CD14-positive monocyte (primary cell): ENCODE measurements at regions not wholly inside any gene's neighbourhood (a gene's known extent, or its start where the extent isn't known, plus 50 kb on each side); places are given as distances from the start of the nearest gene placed in this dataset.

Source experiments
- DNase-seq, 3 donors: peaks; one replicate each; pipeline ENCODE4 v3.0.0-alpha.2; 2011 to 2022
- H2AFZ ChIP-seq: 2 replicates; pipeline ENCODE4 v1.6.0; 2012; ENCODE audit warnings: mild to moderate bottlenecking, low read depth, low read length, inconsistent platforms; ENCODE audit not compliant: insufficient read depth, poor library complexity, severe bottlenecking
- H3K27ac ChIP-seq, 2 donors: 1 replicate in 1 of 2; 2 replicates in 1 of 2; pipeline ENCODE4 v1.5.1; 2012 to 2013; ENCODE audit warnings: low read length in 2 of 2, control low read depth in 1 of 2, inconsistent platforms in 1 of 2, low read depth in 1 of 2, mild to moderate bottlenecking in 1 of 2
- H3K27me3 ChIP-seq, 2 donors: one replicate each; pipeline versions ENCODE4 v1.6.0 to v1.6.1; 2011 to 2013; ENCODE audit warnings: low read length in 2 of 2; ENCODE audit not compliant: control insufficient read depth in 2 of 2, insufficient read depth in 2 of 2
- H3K36me3 ChIP-seq, 2 donors: replicated peaks in 1 of 2; 1 replicate in 1 of 2; 2 replicates in 1 of 2; pipeline versions ENCODE4 v1.5.1 to v1.6.1; 2012 to 2013; ENCODE audit warnings: low read length in 2 of 2, control low read depth in 1 of 2, inconsistent platforms in 1 of 2, mild to moderate bottlenecking in 1 of 2; ENCODE audit not compliant: insufficient read depth in 2 of 2, control insufficient read depth in 1 of 2
- H3K4me1 ChIP-seq, 2 donors: 1 replicate in 1 of 2; 2 replicates in 1 of 2; pipeline versions ENCODE4 v1.5.1 to v1.6.1; 2012 to 2013; ENCODE audit warnings: low read length in 2 of 2, control low read depth in 1 of 2, inconsistent platforms in 1 of 2, mild to moderate bottlenecking in 1 of 2, moderate library complexity in 1 of 2; ENCODE audit not compliant: insufficient read depth in 2 of 2, control insufficient read depth in 1 of 2
- H3K4me2 ChIP-seq: replicated peaks from 2 replicates; pipeline ENCODE3; 2012; ENCODE audit warnings: low read length, moderate library complexity, mild to moderate bottlenecking; ENCODE audit not compliant: poor library complexity, severe bottlenecking; ENCODE audit errors: extremely low read depth
- H3K4me3 ChIP-seq, 3 experiments: fragments of 200-600 bp in 1 of 3; sonication (generic) in 1 of 3; replicated peaks in 1 of 3; 1 replicate in 2 of 3; 2 replicates in 1 of 3; pipeline ENCODE4 v1.5.1; 2011 to 2013; ENCODE audit warnings: low read length in 3 of 3, mild to moderate bottlenecking in 3 of 3, control low read depth in 2 of 3, low read depth in 2 of 3, inconsistent platforms in 1 of 3, moderate library complexity in 1 of 3
- H3K79me2 ChIP-seq: 2 replicates; pipeline ENCODE4 v1.6.0; 2012; ENCODE audit warnings: mild to moderate bottlenecking, control low read depth, inconsistent platforms, low read length, moderate library complexity; ENCODE audit not compliant: insufficient read depth
- H3K9ac ChIP-seq: 2 replicates; pipeline ENCODE4 v1.6.0; 2017; ENCODE audit warnings: low read length, mild to moderate bottlenecking; ENCODE audit not compliant: insufficient read depth, poor library complexity, severe bottlenecking
- H3K9me3 ChIP-seq, 2 donors: replicated peaks in 1 of 2; 1 replicate in 1 of 2; 2 replicates in 1 of 2; pipeline versions ENCODE4 v1.5.1 to v1.6.1; 2012 to 2013; ENCODE audit warnings: low read length in 2 of 2, control low read depth in 1 of 2; ENCODE audit not compliant: control insufficient read depth in 1 of 2, insufficient read depth in 1 of 2
- H4K20me1 ChIP-seq: 2 replicates; pipeline ENCODE4 v1.6.0; 2012; ENCODE audit warnings: mild to moderate bottlenecking, low read length, control low read depth, moderate library complexity; ENCODE audit not compliant: insufficient read depth
- H3K27ac Mint-ChIP-seq, 7 donors: one replicate each; pipeline ENCODE4 v1.8.0; 2020; ENCODE audit warnings: mild to moderate bottlenecking in 7 of 7, mixed read lengths in 7 of 7, moderate library complexity in 6 of 7, inconsistent platforms in 2 of 7
- H3K27me3 Mint-ChIP-seq, 3 donors: one replicate each; pipeline ENCODE4 v1.8.0; 2021 to 2022; ENCODE audit warnings: low read depth in 3 of 3, mild to moderate bottlenecking in 3 of 3, mixed read lengths in 3 of 3, moderate library complexity in 3 of 3, inconsistent platforms in 1 of 3
- H3K36me3 Mint-ChIP-seq, 2 donors: one replicate each; pipeline ENCODE4 v1.8.0; 2020; ENCODE audit warnings: mixed read lengths in 2 of 2, inconsistent platforms in 1 of 2, mild to moderate bottlenecking in 1 of 2
- H3K4me1 Mint-ChIP-seq: one replicate; pipeline ENCODE4 v1.8.0; 2020; ENCODE audit warnings: mild to moderate bottlenecking, mixed read lengths
- H3K4me3 Mint-ChIP-seq, 2 donors: one replicate each; pipeline ENCODE4 v1.8.0; 2020; ENCODE audit warnings: mild to moderate bottlenecking in 2 of 2, mixed read lengths in 2 of 2, moderate library complexity in 1 of 2
- H3K9me3 Mint-ChIP-seq, 7 donors: one replicate each; pipeline ENCODE4 v1.8.0; 2020 to 2022; ENCODE audit warnings: mixed read lengths in 7 of 7, mild to moderate bottlenecking in 6 of 7, moderate library complexity in 6 of 7, inconsistent platforms in 2 of 7
- WGBS: methylation state at CpG from one replicate; pipeline ENCODE4 v1.1.5; 2013; ENCODE audit warnings: missing lambda C conversion rate; ENCODE audit not compliant: insufficient coverage; 5-methylcytosine and 5-hydroxymethylcytosine counted together
- intact Hi-C, 2 donors: fragments of 100-400 bp; cut with micrococcal nuclease; formaldehyde crosslinking; loops; one replicate each; pipeline versions ENCODE4 v1.15.0 to v1.15.1; 2023
- TF ChIP-seq, protein P1 (sequence below): fragments of 200-600 bp; IDR thresholded peaks from one replicate; pipeline ENCODE4 v1.8.0; 2022; ENCODE audit warnings: antibody characterized with exemption, mild to moderate bottlenecking

DNA sequence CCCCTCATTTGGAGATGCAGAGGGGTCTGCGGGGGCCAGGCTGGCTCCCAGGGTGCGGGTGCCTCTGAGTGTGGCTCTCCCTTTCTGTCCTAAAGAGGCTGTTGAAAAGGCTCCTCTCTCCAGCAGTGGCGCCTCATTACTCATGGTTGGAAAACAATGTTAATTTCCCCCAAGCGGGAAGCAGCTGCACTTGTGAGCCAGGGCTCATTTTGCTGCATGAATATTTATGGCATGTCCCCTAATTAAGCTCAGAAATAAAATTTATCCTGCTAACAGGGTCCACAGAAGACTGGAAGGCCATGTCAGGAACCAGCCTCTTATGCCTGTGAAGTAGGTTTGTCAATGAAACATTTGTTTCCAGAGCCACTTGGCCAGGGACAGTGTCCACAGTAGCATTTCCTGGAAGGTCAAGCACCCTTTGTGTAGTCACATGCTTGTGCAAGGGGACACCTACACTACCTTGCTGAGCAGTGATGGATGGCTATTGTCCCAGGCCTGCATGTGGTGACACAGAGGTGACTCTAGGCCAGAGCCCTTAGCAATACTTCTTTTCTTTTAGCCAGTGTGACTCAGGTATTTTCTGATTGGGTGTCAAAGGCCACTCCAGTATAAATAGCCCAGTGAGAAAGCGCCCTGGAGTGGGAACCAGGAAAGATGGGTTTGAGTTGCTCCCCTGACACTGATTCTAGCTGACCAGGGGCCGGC is 259.0 kb downstream of the FOXD2 start:
- Mint-ChIP-seq H3K27ac (no peak overlapping the region), H3K9me3 (no peaks in the 10 kb centered on the region), H3K27me3 (peaks cover under 1 to 4% (median 4%) of the 10 kb centered on the region in 3 donors), H3K36me3 (no peaks in the 10 kb centered on the region), H3K4me1 (peaks cover 3% of the 10 kb centered on the region), H3K4me3 (no peak overlapping the region)
- Histone ChIP-seq H3K9ac (no peak overlapping the region), H4K20me1 (no peaks in the 10 kb centered on the region), H3K79me2 (no peaks in the 10 kb centered on the region), H3K9me3 (no peaks in the 10 kb centered on the region), H3K36me3 (no peaks in the 10 kb centered on the region), H3K27me3 (no peaks in the 10 kb centered on the region), H3K4me2 (no peak overlapping the region), H3K4me3 (no peak overlapping the region), H3K4me1 (no peaks in the 10 kb centered on the region), H2AFZ (no peak overlapping the region), H3K27ac (no peak overlapping the region)
- intact Hi-C loops: no loop called here
- TF ChIP-seq, protein P1, sequence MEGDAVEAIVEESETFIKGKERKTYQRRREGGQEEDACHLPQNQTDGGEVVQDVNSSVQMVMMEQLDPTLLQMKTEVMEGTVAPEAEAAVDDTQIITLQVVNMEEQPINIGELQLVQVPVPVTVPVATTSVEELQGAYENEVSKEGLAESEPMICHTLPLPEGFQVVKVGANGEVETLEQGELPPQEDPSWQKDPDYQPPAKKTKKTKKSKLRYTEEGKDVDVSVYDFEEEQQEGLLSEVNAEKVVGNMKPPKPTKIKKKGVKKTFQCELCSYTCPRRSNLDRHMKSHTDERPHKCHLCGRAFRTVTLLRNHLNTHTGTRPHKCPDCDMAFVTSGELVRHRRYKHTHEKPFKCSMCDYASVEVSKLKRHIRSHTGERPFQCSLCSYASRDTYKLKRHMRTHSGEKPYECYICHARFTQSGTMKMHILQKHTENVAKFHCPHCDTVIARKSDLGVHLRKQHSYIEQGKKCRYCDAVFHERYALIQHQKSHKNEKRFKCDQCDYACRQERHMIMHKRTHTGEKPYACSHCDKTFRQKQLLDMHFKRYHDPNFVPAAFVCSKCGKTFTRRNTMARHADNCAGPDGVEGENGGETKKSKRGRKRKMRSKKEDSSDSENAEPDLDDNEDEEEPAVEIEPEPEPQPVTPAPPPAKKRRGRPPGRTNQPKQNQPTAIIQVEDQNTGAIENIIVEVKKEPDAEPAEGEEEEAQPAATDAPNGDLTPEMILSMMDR: no peak
- DNase-seq: no peak
- 94% methylated on average over 5 of the region's 6 CpGs for WGBS

DNA sequence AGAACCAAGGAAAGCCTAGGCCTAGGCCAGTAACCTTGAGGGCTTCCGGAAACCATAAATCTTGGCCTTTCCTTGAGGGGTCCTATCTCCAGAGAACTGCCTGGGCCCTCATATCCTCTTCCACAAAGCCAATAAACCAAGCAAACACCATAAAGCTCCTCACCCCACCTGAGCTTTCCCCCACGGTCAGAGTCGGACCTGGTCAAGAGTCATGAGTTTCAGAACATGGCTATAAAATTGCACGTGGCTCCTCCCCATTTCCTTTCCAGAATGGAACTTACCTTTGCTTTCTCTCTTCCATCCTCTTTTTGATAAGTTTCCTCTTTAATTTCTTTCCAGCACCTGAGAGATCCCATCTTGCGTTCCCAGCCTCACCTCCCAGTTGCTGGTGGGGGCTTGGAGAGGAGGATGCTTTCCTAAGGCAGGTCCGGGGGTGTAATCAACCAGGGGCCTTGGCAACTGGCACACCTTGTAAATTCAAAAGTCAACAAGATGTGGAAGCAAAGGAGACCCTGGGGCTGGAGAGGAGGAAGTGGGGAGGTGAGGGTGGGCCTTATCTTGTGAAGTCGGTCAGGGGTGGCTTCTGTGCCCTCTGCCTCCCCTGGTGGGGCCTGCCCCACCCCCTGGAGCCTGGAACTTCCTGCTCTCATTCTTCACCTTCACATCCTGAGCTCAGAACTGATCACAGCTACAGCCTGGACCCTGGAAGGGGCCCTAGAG is 259.9 kb downstream of the FOXD2 start:
- Mint-ChIP-seq H3K27me3 (peaks cover 0 to 6% (median 4%) of the 10 kb centered on the region in 3 donors), H3K9me3 (no peaks in the 10 kb centered on the region), H3K27ac (peak overlapping the region in 1 of 7 donors; percentile 64), H3K4me3 (no peak overlapping the region), H3K36me3 (no peaks in the 10 kb centered on the region), H3K4me1 (peaks cover 3% of the 10 kb centered on the region)
- no peak overlapping the region for H3K4me3 ChIP-seq
- WGBS: 93% methylated on average over 5 of the region's 7 CpGs
- TF ChIP-seq, protein P1: no peak
- H3K9ac ChIP-seq: no peak overlapping the region
- no peak overlapping the region for H3K27ac ChIP-seq
- H3K36me3 ChIP-seq: no peaks in the 10 kb centered on the region
- no peaks in the 10 kb centered on the region for H3K9me3 ChIP-seq
- H4K20me1 ChIP-seq: no peaks in the 10 kb centered on the region
- no peaks in the 10 kb centered on the region for H3K79me2 ChIP-seq
- intact Hi-C loops: no loop called here
- H3K27me3 ChIP-seq: no peaks in the 10 kb centered on the region
- H2AFZ ChIP-seq: no peak overlapping the region
- no peak for DNase-seq
- H3K4me1 ChIP-seq: no peaks in the 10 kb centered on the region
- H3K4me2 ChIP-seq: no peak overlapping the region
